ENCODE measurements at regions not wholly inside any gene's neighbourhood (a gene's known extent, or its start where the extent isn't known, plus 50 kb on each side); places are given as distances from the start of the nearest gene placed in this dataset.

- DNase-seq (ENCODE audit: low spot score): no peak
These were observed 63.4 kb upstream of the HMGCLL1 start for GRCh38 chr6:55642366-55642765.

- no peak for DNase-seq (ENCODE audit: low spot score)
These were observed 57.6 kb upstream of the HMGCLL1 start for GRCh38 chr6:55636406-55637102.

- no peak for DNase-seq (ENCODE audit: low spot score)
These were observed 54.5 kb upstream of the HMGCLL1 start for GRCh38 chr6:55633471-55633870.

- DNase-seq (ENCODE audit: low spot score): no peak
These were observed 54.0 kb upstream of the HMGCLL1 start for GRCh38 chr6:55632953-55633352.

Measured in A172 (cell line).